ENCODE measurements at regions not wholly inside any gene's neighbourhood (a gene's known extent, or its start where the extent isn't known, plus 50 kb on each side); places are given as distances from the start of the nearest gene placed in this dataset.

DNA sequence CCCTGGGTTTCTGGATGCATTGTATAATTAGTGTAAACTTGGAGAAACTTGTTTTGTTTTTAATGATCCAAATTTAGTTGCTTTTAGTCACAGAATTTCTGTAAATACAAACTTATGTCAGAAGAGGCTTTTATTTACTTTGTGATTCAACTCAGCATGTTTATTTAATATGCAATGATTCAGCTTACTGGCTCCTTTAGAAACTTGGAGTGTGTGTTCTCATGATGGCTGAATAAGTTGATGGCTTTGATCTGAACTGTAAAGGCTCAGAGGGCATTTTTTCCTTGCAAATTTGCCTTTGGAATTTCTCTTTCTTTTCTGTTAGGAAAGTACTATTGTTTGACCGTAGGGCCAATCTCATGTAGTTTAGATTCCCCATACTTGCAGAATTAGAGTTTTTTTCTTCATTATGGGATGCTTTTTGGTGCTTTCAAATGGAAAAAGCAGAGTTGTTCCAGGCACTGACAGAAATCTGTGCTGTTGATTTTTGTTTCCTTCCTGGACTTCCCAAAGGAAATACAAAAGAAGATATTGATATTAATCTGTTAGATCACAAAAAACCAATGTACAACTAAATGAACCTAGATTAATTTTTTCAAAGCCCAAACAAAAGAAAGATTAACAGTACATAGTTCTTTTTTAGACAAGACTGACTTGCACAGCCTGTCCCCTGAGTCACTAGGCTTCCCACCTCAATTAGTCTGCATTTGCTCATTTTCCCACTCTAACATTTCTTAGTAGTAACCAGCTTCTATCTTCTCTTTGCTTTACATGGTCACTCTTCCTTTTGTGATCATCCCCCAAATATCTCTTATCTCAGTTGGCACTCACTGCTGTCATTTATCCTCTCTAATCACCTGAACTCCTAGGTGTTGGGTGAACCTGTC, 96.8 kb upstream of the AGR3 start:
- DNase-seq (ENCODE audit: low read depth in 2 of 2): no peak

DNA sequence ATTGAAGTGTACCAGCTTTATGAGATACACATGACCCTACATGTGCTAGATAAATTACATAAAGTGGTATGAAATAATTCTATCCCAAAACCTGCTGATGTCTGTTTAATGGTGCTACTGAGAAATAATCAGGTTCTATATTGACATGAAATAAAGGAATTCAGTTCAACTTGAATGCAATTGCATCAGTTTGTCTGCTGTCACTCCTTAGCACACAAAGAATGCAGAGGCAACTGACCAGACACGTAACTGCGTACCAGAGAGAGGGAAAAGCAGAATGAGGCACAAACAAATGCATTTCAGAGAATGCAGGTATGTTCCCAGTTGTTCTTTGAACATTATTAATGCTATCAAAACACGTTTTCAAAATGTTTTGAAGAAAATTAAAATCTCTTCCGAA, 98.8 kb upstream of the AGR3 start:
- DNase-seq (ENCODE audit: low read depth in 2 of 2): no peak

DNA sequence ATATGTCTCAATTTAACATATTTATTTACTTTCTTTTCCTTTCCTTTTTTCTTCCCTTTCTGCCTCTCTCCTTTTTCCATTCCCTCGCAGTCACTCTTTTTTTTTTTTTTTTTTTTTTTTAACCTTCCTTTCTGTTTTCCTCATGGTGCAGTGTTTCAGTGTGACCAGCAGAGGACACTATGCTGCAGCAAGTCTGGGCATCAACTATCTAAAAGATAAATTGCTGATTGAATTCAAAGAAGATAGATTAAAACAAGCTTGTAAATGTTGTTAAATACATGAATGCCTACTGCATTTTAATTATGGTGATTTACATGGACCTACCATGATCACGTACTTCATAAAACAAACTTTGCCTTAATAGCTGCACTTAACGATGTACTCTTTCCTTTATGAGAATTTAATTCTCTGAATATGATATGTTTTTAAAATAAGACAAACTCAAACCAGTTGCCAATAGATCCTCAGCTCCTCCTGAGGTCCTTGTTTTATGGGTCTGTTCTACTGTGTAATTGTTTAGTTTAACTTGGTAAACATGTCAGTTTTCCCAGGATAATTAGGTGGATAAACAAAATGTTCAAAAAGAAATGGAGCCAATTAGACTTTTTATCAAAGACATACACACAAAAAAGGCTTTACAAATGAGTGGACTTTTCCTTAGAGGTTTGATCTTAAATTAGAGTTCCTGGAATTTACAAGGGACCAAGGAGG, 101.0 kb upstream of the AGR3 start:
- no peak for DNase-seq (ENCODE audit: low read depth in 2 of 2)

DNA sequence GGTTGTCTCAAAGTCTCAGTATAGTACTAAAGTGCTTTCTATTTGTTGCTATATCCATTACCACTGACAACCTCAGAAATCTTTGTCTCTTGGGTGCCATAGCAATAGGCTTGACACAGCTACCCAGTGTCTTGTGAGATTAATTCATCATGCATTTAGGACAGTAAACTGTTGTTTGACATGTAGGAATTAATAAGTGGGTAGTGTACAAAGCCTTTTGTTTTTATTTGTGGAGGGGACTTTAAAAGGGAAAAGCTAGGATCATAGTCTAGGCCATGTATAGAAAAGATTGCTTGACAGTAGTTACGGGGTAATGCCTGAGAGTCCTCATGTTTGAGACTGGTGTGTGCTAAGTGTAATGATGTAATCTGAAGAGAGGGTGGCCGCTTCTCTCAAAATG, 102.6 kb upstream of the AGR3 start:
- DNase-seq (ENCODE audit: low read depth in 2 of 2): no peak

DNA sequence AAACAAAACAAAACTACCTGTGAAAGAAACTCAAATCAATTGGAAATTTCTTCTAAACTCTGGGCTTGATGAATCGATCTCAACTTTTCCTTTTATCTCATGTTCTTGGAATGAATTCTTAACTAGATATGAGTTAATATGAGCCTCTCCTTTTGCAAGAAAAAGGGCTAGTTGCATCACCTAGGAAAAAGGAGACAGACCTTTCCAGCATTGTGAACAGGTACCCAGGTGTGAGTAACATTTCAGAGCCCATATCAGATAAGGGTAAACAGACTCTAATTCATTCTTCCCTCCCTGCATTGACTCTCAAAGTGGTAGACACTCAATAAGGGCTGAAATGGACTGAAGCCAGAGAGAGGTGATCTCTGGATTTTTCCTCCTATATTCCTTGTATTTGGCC, 103.8 kb upstream of the AGR3 start:
- DNase-seq (ENCODE audit: low read depth in 2 of 2): no peak

DNA sequence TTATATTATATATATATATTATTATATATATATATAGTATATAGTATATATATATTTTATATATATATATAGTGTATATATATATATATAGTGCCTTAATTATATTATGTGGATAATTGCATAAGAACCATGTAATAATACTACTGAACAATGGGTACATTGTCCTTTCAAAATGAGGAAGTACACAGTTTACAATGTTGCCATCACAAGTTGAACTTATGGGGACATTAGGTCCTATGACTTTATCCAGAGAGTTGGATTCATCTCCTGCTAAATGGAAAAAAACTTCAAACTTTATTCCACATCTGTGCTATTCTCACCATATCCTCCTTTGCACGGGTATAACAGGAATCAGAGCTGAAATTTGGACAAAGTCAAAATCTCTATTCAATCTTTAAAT, 105.0 kb upstream of the AGR3 start:
- no peak for DNase-seq (ENCODE audit: low read depth in 2 of 2)

DNA sequence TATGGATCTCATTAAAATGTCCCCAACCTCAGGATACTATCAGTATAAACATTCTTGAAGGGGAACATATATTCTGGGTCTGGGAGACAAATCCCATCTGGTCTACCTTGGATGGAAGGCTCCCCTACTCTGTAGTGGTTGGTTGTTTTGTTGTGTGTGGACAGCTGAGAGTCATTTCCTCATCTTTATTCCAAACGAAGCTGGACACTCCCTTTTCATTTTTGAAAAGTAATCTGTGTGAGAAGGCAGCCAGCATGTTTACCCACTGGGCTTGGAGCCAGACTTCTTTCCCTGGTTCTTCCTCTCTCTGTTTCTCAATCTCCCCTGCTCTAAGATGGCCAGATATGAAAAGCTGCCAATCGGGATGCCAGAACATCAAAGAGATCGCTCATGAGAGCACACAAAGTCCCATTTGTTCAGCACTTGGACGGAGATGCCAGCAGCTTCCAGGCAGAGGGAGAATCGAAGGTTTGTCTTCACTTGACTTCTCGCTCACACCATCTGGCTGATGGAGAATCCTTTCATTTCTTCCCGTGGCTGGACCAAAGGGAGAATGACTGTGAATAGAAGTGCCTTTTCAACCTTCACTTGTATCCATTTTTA, 108.1 kb upstream of the AGR3 start:
- no peak for DNase-seq (ENCODE audit: low read depth in 2 of 2)

DNA sequence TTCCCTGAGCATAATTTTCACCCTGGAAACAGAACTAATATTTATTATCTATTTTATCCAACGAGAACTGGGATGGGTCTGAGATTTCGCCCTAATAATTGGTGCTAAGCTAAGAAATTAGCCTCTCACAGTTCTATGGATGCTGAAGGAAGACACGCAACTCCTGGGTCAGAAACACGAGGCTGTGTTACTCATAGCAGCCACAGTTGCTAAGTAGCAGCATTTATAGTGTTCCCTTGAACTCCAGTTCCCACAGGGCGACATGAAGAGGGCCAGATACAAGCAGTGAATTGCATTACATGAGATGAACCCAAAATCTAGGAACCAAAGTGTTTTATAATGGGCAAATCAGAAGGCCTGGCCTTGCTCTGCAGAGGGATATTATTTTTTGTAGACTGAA, 109.8 kb upstream of the AGR3 start:
- DNase-seq (ENCODE audit: low read depth in 2 of 2): no peak

DNA sequence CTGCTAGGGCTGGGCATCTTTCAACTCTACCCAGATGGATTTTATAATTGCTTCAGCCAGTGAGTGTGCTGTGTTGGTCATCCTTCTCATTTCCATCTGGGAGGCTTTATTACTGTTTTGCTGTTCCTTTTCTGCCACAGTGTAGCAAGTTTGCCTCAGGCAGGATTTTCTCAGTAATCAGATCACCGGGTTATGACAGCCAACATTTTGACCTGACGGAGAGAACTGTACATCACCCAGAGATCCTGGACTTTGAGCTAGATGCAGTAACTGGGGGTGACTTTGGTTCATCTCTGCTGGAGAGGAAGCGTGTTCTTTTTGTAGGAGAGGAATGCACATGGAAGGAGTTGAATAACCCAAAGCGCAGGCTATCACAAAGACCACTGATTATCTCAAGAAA, 111.8 kb upstream of the AGR3 start:
- DNase-seq (ENCODE audit: low read depth in 2 of 2): no peak

DNA sequence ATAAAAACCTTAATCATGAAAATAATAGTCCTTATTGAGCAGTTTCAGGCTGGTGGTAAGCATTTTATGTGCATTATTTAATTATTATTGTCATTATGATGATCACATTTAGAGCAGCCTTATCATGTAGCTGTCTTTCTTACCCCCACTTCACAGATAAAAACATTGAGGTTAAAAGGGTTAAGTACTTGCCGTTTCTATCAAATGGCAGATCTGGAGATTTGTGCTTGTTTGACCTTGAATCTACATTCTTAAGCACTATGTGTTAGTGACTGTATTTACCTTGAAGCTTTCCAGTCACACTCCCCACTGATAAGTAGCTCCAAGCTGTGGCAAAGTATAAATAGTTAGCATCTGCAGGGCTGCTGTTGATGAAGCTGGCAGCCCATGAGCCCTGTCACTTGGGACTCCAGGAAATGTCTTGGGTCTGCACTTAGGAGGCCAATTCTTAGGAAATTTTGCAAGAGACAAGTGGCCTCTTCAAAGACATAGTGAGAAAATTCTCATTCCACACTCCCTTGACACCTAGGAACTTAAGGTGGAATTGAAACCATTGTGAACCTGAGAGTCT, 116.8 kb upstream of the AGR3 start:
- DNase-seq (ENCODE audit: low read depth in 2 of 2): no peak

DNA sequence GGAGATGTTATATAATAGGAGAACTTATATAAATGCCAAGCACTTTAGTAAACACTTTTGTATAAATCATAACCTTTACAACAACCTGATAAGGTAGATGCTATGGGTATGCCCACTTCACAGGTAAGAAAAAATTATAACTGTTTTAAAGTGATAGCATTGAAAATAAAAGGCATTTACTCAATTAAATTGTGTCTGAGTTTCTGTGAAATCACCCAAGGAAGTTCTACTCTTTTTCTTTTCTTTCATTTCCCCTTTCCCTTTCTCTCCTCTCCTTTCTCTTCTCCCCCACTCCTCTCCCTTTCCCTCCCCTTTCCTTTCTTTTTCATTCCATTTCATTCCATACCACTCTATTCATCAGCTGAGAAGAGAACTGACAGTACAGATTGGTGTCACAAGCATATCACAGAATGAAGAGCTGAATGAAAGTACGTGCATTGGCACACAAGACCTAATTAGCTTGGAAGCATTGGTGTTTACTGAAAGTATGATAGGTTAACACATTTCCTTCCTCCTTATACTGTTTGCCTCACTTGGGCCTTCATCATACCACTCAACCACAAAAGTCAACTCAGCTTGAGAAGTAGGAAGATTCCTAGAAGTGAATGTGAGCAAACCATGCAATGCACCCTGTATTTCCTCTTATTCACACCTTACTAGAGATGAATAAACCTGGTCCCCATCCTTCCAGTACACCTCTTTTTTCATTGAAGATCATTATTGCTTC, 117.9 kb upstream of the AGR3 start:
- DNase-seq (ENCODE audit: low read depth in 2 of 2): no peak

DNA sequence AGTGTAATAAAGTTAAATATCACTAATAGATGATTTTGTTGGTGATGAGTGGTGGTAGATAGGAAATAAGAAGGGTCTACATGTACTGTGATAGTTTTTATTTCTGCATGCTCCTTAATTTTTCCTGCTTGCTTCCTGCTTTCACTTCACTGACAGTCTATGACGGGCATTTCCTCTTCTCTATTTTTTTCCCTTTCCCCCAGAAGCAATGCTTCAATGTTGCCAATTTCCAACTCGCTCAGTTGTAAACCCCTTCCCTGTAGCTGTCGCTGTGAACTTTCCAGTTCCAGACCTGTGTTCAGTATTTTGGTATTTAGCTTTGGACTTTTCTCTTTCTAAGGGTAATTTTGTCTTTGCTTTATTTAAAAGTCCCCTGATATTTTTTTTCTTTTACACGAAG, 123.5 kb upstream of the AGR3 start:
- no peak for DNase-seq (ENCODE audit: low read depth in 2 of 2)

DNA sequence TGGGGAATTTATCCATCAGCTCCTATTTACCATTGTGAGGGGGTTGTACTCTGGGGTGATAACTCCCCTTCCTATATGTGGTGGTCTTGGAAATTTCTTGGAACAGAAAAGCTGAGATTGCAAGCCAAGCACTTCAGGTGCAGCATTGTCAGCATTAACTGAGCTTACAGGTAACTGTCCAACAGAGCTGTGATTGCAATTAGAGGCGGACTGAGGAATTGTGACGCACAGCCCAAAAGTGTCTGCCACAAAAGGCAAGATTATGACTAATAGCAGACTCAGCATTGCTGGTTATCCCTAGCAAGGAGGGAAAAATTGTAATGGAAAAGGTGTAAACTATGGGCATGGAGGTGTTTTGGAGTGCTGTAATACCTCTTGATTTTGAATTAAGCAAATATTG, 126.1 kb upstream of the AGR3 start:
- DNase-seq (ENCODE audit: low read depth in 2 of 2): no peak

DNA sequence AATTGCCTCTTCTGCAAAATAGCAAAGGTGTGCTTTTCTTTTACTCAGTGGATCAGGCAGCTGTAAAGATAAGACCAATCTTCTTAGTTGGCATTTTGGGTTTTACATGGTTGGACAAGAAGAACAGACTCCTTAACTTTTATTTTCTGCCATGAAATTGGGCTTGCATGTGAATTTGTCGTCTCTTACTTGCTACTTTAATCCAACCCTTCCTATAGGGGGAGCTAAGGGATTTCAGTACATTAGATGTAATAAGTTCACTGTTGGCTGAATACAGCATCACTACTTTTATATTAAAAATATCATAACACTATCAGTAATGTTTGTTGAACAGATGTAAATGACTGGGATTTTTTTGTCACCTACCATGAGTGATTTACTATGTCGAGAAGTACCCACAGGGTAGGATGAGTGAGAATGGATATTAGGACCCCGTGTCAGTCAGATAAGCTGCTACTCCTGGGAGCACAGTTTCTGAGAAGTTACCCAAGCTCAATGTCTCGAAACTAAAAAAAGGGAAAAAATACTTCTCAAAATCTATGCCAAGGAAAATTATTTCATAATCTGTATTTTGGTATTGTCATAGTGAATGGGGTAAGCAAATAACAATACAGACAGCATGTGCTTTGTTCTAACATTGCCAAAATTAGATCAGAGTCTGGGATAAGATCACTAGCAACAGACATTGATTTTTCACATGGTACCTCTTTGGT, 127.4 kb upstream of the AGR3 start:
- DNase-seq (ENCODE audit: low read depth in 2 of 2): no peak

DNA sequence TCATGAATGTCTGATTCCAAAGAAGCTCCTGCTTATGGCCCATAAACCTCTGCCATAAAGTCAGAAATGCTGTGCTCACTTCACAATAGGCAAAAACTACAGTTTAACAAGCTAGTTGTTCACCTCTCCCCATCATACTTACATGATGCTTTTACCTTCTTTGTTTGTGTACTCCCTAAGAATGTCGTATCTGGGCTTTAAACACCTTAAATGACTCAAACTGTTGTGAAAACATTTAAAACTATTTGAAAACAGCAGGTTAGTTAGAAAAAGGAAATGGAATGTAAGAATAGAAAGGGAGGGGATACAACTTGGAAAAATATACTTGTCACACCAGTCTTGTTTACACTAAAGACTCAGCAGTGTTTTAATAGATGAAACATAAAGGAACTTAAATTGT, 128.2 kb upstream of the AGR3 start:
- no peak for DNase-seq (ENCODE audit: low read depth in 2 of 2)

DNA sequence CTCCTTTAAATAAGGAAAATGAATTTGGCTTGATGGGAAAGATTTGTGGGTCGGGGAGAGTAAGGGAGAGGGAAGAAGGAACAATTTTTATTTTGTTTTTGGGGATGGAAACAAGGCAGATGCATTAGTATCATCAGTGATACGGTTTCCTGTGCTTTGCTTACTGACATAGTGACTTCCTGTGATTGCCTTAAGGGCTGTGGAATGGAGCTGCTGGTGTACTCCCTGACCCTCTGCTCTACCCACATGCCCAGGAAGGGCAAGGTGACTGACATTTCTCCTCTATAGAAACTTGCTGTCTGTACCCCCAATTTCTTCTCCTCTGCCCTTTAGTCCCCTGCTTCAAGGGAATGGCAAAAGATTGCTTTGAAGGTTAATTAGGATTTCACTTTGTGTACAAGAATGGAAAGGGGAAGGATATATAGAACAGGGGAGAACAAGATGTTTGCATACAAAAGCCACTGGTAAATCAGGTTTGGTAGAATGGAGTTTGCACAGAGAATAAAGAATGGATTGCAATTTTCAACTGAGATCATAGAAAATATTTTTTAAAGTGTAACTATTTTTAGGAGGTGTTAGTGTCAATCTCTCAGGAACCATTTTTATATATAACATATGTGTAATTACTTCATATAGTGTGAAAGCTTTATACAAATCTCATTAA, 129.0 kb upstream of the AGR3 start:
- no peak for DNase-seq (ENCODE audit: low read depth in 2 of 2)

DNA sequence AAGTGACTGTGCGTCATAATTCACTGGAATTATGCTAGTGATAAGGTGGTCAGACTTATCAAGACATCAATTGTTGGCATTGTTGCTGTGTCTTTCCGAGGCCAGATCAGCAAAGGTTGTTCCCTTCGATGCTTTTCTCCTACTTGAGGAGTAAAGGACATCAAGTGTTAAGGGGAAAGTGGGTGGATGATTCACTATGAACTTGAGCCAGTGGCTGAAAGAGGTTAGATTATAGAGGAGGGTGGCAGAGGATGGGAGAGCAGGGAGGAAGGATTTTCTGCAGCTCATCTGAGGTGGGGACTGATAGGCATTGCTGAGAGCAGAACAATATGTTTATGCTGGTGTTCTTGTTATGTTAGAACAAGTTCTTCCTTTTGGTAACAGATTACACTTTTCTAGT, 131.4 kb upstream of the AGR3 start:
- no peak for DNase-seq (ENCODE audit: low read depth in 2 of 2)

DNA sequence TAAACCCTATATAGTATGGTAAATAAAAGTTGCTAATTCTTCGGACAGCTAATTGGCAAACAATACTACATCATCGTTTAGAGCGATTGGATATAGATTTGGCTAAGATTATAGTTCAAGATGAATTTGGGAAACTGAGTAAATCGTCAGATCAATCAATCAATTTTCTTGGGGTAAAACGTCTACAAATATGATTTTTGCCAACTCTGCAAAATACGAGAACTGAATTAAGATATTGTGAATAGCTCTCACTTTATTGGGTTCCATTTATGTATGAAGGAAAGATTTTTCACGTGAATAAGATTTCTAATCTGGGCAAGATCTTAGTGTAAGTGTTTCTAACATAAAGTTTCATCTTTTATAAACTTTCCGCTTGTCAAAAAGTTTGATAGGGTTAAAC, 132.9 kb upstream of the AGR3 start:
- no peak for DNase-seq (ENCODE audit: low read depth in 2 of 2)

DNA sequence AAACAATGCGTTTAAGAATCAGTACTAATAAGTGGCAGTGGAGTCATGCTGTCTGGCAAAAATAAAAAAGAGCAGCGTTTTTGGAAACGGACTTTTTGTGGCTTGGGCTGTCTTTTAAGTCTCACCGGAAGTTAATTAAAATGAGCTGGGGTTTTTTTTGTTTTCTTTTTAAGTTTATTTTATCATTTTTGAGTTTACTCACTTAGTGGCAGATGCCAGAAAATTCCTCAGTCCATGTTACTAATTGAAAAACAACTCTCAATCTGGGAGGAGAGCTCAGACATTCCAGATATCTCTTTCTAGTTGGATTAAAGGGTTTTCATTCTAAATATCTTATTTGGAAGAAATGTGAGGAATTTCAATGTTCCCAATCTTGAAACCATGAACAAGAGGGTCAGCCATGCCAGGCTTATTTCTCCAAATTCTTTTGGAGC, 133.8 kb upstream of the AGR3 start:
- no peak for DNase-seq (ENCODE audit: low read depth in 2 of 2)

DNA sequence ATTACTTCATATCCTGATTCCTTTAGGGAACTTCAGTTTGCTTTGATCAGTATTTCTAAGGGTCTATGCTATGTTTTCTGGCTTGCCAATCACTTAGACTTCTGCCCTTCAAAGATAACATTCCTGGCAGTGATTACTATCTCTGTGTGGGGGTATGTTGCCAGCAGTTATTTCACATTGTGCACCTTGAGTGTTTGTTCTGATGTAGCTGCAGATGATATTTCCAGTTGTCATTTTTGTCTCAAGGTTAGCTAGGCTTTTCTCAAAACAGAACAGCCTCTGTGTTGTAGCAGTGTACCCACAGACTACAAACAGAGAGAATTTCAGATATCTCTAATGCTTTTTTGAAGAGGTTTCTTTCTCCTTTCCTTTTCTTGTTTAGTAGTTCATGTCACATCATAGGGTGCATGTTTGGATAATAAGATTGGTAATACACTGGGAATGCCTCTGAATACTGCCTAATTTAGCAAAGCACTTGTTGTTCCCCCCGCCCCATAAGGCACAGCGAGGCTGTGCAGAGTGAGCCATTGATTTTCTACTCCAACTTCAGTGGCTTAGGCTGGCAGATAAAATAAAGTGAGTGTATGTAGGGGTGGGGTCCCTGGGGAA, 134.7 kb upstream of the AGR3 start:
- no peak for DNase-seq (ENCODE audit: low read depth in 2 of 2)
